SJSA1 (cell line): ENCODE measurements at regions not wholly inside any gene's neighbourhood (a gene's known extent, or its start where the extent isn't known, plus 50 kb on each side); places are given as distances from the start of the nearest gene placed in this dataset.
"Not testable (repeated sequence)": the region's sequence is repeated elsewhere in the genome, so short reads cannot be mapped to it uniquely, and the experiment has no call there.

Experiments used
- DNase-seq, 2 experiments: peaks; one replicate each; pipeline ENCODE4 v3.0.0-alpha.2; 2015 to 2020; ENCODE audit warnings: low spot score in 2 of 2, low read depth in 1 of 2
- H3K27ac ChIP-seq: fragments of 250-450 bp; sonication (Bioruptor Pico); 2 replicates; pipeline ENCODE4 v1.5.1; 2020; ENCODE audit warnings: mild to moderate bottlenecking, moderate library complexity
- H3K27me3 ChIP-seq: fragments of 250-450 bp; sonication (Bioruptor Pico); replicated peaks from 2 replicates; pipeline ENCODE4 v1.5.1; 2020; ENCODE audit warnings: mild to moderate bottlenecking, moderate library complexity
- H3K36me3 ChIP-seq: fragments of 250-450 bp; sonication (Bioruptor Pico); 2 replicates; pipeline ENCODE4 v1.5.1; 2020; ENCODE audit warnings: mild to moderate bottlenecking
- H3K4me1 ChIP-seq: fragments of 250-450 bp; sonication (Bioruptor Pico); replicated peaks from 2 replicates; pipeline ENCODE4 v1.6.1; 2021; ENCODE audit warnings: mild to moderate bottlenecking
- H3K4me3 ChIP-seq: fragments of 250-450 bp; sonication (Bioruptor Pico); 2 replicates; pipeline ENCODE4 v1.5.1; 2020; ENCODE audit warnings: mild to moderate bottlenecking
- H3K9me3 ChIP-seq: fragments of 250-450 bp; sonication (Bioruptor Pico); replicated peaks from 2 replicates; pipeline ENCODE4 v1.5.1; 2020; ENCODE audit warnings: mild to moderate bottlenecking

- no peak overlapping the region for H3K27ac ChIP-seq
- peaks cover 9% of the 10 kb centered on the region for H3K4me1 ChIP-seq
- no peaks in the 10 kb centered on the region for H3K36me3 ChIP-seq
- no peak for DNase-seq
- 0 out of 2 replicates have a peak, but pooled peaks cover 3% of the 10 kb centered on the region for H3K27me3 ChIP-seq
- no peak overlapping the region for H3K4me3 ChIP-seq
- H3K9me3 ChIP-seq, result no peaks in the 10 kb centered on the region; the same call in 1 of the 2 replicates
Observed at GRCh38 chr1:224061436-224061835, 52.5 kb upstream of the FBXO28 start.

- no peak overlapping the region for H3K4me3 ChIP-seq
- 0 out of 2 replicates have a peak, but pooled peaks cover 3% of the 10 kb centered on the region for H3K27me3 ChIP-seq
- H3K4me1 ChIP-seq, result peaks cover 9% of the 10 kb centered on the region
- no peak for DNase-seq
- H3K27ac ChIP-seq, result no peak overlapping the region
- no peaks in the 10 kb centered on the region; the same call in 1 of the 2 replicates for H3K9me3 ChIP-seq
- no peaks in the 10 kb centered on the region for H3K36me3 ChIP-seq
Observed at GRCh38 chr1:224059897-224060427, 53.9 kb upstream of the FBXO28 start.

- no peak for DNase-seq
- peaks cover 10% of the 10 kb centered on the region for H3K4me1 ChIP-seq
- no peak overlapping the region for H3K27ac ChIP-seq
- no peaks in the 10 kb centered on the region; the same call in 1 of the 2 replicates for H3K9me3 ChIP-seq
- H3K4me3 ChIP-seq, result no peak overlapping the region
- no peaks in the 10 kb centered on the region for H3K27me3 ChIP-seq
- no peaks in the 10 kb centered on the region for H3K36me3 ChIP-seq
Observed at GRCh38 chr1:224058303-224058702, 55.6 kb upstream of the FBXO28 start.

GRCh38 chr1:224057461-224058199, 56.3 kb upstream of the FBXO28 start:
- no peak for DNase-seq
- H3K36me3 ChIP-seq, result no peaks in the 10 kb centered on the region
- no peaks in the 10 kb centered on the region; the same call in 1 of the 2 replicates for H3K9me3 ChIP-seq
- no peak overlapping the region for H3K4me3 ChIP-seq
- H3K27ac ChIP-seq, result no peak overlapping the region
- peaks cover 15% of the 10 kb centered on the region for H3K4me1 ChIP-seq
- H3K27me3 ChIP-seq, result no peaks in the 10 kb centered on the region

- no peaks in the 10 kb centered on the region for H3K27me3 ChIP-seq
- H3K9me3 ChIP-seq, result no peaks in the 10 kb centered on the region; the same call in 1 of the 2 replicates
- H3K4me1 ChIP-seq, result peaks cover 24% of the 10 kb centered on the region
- no peak overlapping the region for H3K27ac ChIP-seq
- no peak for DNase-seq
- no peak overlapping the region for H3K4me3 ChIP-seq
- H3K36me3 ChIP-seq, result no peaks in the 10 kb centered on the region
Observed at GRCh38 chr1:224054611-224055010, 59.3 kb upstream of the FBXO28 start.

GRCh38 chr1:224054012-224054411, 59.9 kb upstream of the FBXO28 start:
- no peaks in the 10 kb centered on the region for H3K27me3 ChIP-seq
- DNase-seq, result no peak
- H3K36me3 ChIP-seq, result no peaks in the 10 kb centered on the region
- no peak overlapping the region for H3K4me3 ChIP-seq
- no peak overlapping the region for H3K27ac ChIP-seq
- H3K4me1 ChIP-seq, result peaks cover 24% of the 10 kb centered on the region
- H3K9me3 ChIP-seq, result no peaks in the 10 kb centered on the region; the same call in 1 of the 2 replicates

- Histone ChIP-seq H3K9me3 (no peaks in the 10 kb centered on the region), H3K4me3 (no peak overlapping the region), H3K27ac (no peak overlapping the region)
Observed at GRCh38 chr1:224053456-224053855, 60.5 kb upstream of the FBXO28 start.

GRCh38 chr1:224052772-224053171, 61.1 kb upstream of the FBXO28 start:
- H3K27ac ChIP-seq, result no peak overlapping the region

More at GRCh38 chr1:224053456-224053855, 60.5 kb upstream of the FBXO28 start:
- no peaks in the 10 kb centered on the region for H3K27me3 ChIP-seq
- H3K36me3 ChIP-seq, result no peaks in the 10 kb centered on the region
- DNase-seq, result no peak
- peaks cover 24% of the 10 kb centered on the region for H3K4me1 ChIP-seq

GRCh38 chr1:224051782-224052181, 62.1 kb upstream of the FBXO28 start:
- DNase-seq, H3K9me3 ChIP-seq, H3K27me3 ChIP-seq, H3K27ac ChIP-seq, H3K4me3 ChIP-seq, H3K36me3 ChIP-seq: not testable (repeated sequence)
- peaks cover 21% of the 10 kb centered on the region for H3K4me1 ChIP-seq

More at GRCh38 chr1:224052772-224053171, 61.1 kb upstream of the FBXO28 start:
- Histone ChIP-seq H3K36me3 (no peaks in the 10 kb centered on the region), H3K9me3 (no peaks in the 10 kb centered on the region), H3K4me1 (peaks cover 22% of the 10 kb centered on the region), H3K27me3 (no peaks in the 10 kb centered on the region), H3K4me3 (no peak overlapping the region)
- no peak for DNase-seq

GRCh38 chr1:224051086-224051406, 62.9 kb upstream of the FBXO28 start:
- no peaks in the 10 kb centered on the region for H3K9me3 ChIP-seq
- peaks cover 24% of the 10 kb centered on the region for H3K4me1 ChIP-seq
- no peaks in the 10 kb centered on the region for H3K27me3 ChIP-seq
- DNase-seq, result no peak
- no peak overlapping the region for H3K27ac ChIP-seq
- no peak overlapping the region for H3K4me3 ChIP-seq
- no peaks in the 10 kb centered on the region for H3K36me3 ChIP-seq

GRCh38 chr1:224047538-224047937, 66.4 kb upstream of the FBXO28 start:
- no peaks in the 10 kb centered on the region for H3K36me3 ChIP-seq
- H3K9me3 ChIP-seq, result no peaks in the 10 kb centered on the region
- H3K27me3 ChIP-seq, result 0 out of 2 replicates have a peak, but pooled peaks cover 7% of the 10 kb centered on the region
- peaks cover 20% of the 10 kb centered on the region for H3K4me1 ChIP-seq
- peak in 1 of 2 experiments; percentile 70 for DNase-seq
- no peak overlapping the region for H3K4me3 ChIP-seq
- H3K27ac ChIP-seq, result no peak overlapping the region

- Histone ChIP-seq H3K4me3 (no peak overlapping the region), H3K4me1 (peaks cover 15% of the 10 kb centered on the region), H3K27ac (no peak overlapping the region), H3K36me3 (no peaks in the 10 kb centered on the region), H3K27me3 (0 out of 2 replicates have a peak, but pooled peaks cover 11% of the 10 kb centered on the region), H3K9me3 (no peaks in the 10 kb centered on the region)
- DNase-seq, result no peak
Observed at GRCh38 chr1:224045556-224045955, 68.4 kb upstream of the FBXO28 start.

- H3K27me3 ChIP-seq, result 0 out of 2 replicates have a peak, but pooled peaks cover 11% of the 10 kb centered on the region
Observed at GRCh38 chr1:224044420-224044819, 69.5 kb upstream of the FBXO28 start.

GRCh38 chr1:224042557-224043118, 71.3 kb upstream of the FBXO28 start:
- H3K4me1 ChIP-seq, result peaks cover 5% of the 10 kb centered on the region
- no peak overlapping the region for H3K27ac ChIP-seq
- H3K27me3 ChIP-seq, result 0 out of 2 replicates have a peak, but pooled peaks cover 11% of the 10 kb centered on the region
- DNase-seq, result no peak
- no peaks in the 10 kb centered on the region for H3K9me3 ChIP-seq
- no peak overlapping the region for H3K4me3 ChIP-seq
- no peaks in the 10 kb centered on the region for H3K36me3 ChIP-seq

More at GRCh38 chr1:224044420-224044819, 69.5 kb upstream of the FBXO28 start:
- DNase-seq, result no peak
- H3K4me3 ChIP-seq, result no peak overlapping the region
- no peaks in the 10 kb centered on the region for H3K36me3 ChIP-seq
- H3K4me1 ChIP-seq, result peaks cover 11% of the 10 kb centered on the region
- no peak overlapping the region for H3K27ac ChIP-seq
- no peaks in the 10 kb centered on the region for H3K9me3 ChIP-seq
